ENCODE measurements at regions not wholly inside any gene's neighbourhood (a gene's known extent, or its start where the extent isn't known, plus 50 kb on each side); places are given as distances from the start of the nearest gene placed in this dataset.

- TF ChIP-seq, protein P1, sequence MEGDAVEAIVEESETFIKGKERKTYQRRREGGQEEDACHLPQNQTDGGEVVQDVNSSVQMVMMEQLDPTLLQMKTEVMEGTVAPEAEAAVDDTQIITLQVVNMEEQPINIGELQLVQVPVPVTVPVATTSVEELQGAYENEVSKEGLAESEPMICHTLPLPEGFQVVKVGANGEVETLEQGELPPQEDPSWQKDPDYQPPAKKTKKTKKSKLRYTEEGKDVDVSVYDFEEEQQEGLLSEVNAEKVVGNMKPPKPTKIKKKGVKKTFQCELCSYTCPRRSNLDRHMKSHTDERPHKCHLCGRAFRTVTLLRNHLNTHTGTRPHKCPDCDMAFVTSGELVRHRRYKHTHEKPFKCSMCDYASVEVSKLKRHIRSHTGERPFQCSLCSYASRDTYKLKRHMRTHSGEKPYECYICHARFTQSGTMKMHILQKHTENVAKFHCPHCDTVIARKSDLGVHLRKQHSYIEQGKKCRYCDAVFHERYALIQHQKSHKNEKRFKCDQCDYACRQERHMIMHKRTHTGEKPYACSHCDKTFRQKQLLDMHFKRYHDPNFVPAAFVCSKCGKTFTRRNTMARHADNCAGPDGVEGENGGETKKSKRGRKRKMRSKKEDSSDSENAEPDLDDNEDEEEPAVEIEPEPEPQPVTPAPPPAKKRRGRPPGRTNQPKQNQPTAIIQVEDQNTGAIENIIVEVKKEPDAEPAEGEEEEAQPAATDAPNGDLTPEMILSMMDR (IDR thresholded peaks at IDR 0.05), result no peak
- TF ChIP-seq POLR2A (IDR thresholded peaks at IDR 0.05), result no peak
Observed at GRCh38 chr4:179728305-179728704, 2286.1 kb upstream of the AGA start.
